ENCODE measurements at regions not wholly inside any gene's neighbourhood (a gene's known extent, or its start where the extent isn't known, plus 50 kb on each side); places are given as distances from the start of the nearest gene placed in this dataset.
"Not testable (repeated sequence)": the region's sequence is repeated elsewhere in the genome, so short reads cannot be mapped to it uniquely, and the experiment has no call there.

GRCh38 chr1:165147799-165148198, 208.7 kb downstream of the LMX1A start:
- DNase-seq: no peak

- DNase-seq: peak; percentile 40
Measured at GRCh38 chr1:165144757-165145397, 211.6 kb downstream of the LMX1A start.

GRCh38 chr1:165143437-165144065, 213.0 kb downstream of the LMX1A start:
- no peak for DNase-seq

- no peak for DNase-seq
Measured at GRCh38 chr1:165138960-165139359, 217.6 kb downstream of the LMX1A start.

- no peak for DNase-seq
Measured at GRCh38 chr1:165137551-165138316, 218.8 kb downstream of the LMX1A start.

- DNase-seq: no peak
Measured at GRCh38 chr1:165134431-165134830, 222.1 kb downstream of the LMX1A start.

GRCh38 chr1:165129568-165130164, 226.8 kb downstream of the LMX1A start:
- peak; percentile 40 for DNase-seq

- DNase-seq: no peak
Measured at GRCh38 chr1:165124772-165125171, 231.7 kb downstream of the LMX1A start.

- DNase-seq: no peak
Measured at GRCh38 chr1:165119086-165119485, 237.4 kb downstream of the LMX1A start.

- DNase-seq: no peak
Measured at GRCh38 chr1:165117482-165117881, 239.0 kb downstream of the LMX1A start.

- DNase-seq: no peak
Measured at GRCh38 chr1:165116732-165117131, 239.8 kb downstream of the LMX1A start.

GRCh38 chr1:165116171-165116570, 240.3 kb downstream of the LMX1A start:
- no peak for DNase-seq

- DNase-seq: no peak
Measured at GRCh38 chr1:165114889-165115285, 241.6 kb downstream of the LMX1A start.

- DNase-seq: peak; percentile 32
Measured at GRCh38 chr1:165114022-165114888, 242.3 kb downstream of the LMX1A start.

- no peak for DNase-seq
Measured at GRCh38 chr1:165112260-165112659, 244.3 kb downstream of the LMX1A start.

GRCh38 chr1:165109013-165109412, 247.5 kb downstream of the LMX1A start:
- no peak for DNase-seq

GRCh38 chr1:165092542-165093162, 263.9 kb downstream of the LMX1A start:
- DNase-seq: not testable (repeated sequence)

GRCh38 chr1:165080253-165080896, 276.1 kb downstream of the LMX1A start:
- DNase-seq: no peak

- no peak for DNase-seq
Measured at GRCh38 chr1:165078391-165078790, 278.1 kb downstream of the LMX1A start.

- peak; percentile 27 for DNase-seq
Measured at GRCh38 chr1:165075725-165076370, 280.7 kb downstream of the LMX1A start.
